ENCODE measurements at regions not wholly inside any gene's neighbourhood (a gene's known extent, or its start where the extent isn't known, plus 50 kb on each side); places are given as distances from the start of the nearest gene placed in this dataset.

- Histone ChIP-seq H3K4me1 (ENCODE audit: insufficient read depth, low read length, poor library complexity, severe bottlenecking) (peaks cover 7% of the 10 kb centered on the region), H3K4me3 (ENCODE audit: low read length, poor library complexity, severe bottlenecking) (no peak overlapping the region), H3K4me2 (ENCODE audit: low read depth, low read length, poor library complexity, severe bottlenecking) (no peak overlapping the region), H3K9me2 (replicated peaks; ENCODE audit: low read depth, low read length) (no peaks in the 10 kb centered on the region), H4K20me1 (ENCODE audit: insufficient read depth, low read length, poor library complexity, severe bottlenecking) (no peaks in the 10 kb centered on the region), H3K9me3 (ENCODE audit: insufficient read depth, low read depth, low read length) (no peaks in the 10 kb centered on the region), H3F3A (ENCODE audit: low read depth) (no peaks in the 10 kb centered on the region), H3K79me2 (ENCODE audit: insufficient read depth, low read length) (no peaks in the 10 kb centered on the region), H3K36me3 (ENCODE audit: insufficient read depth, low read length) (no peaks in the 10 kb centered on the region), H2AFZ (ENCODE audit: low read length) (no peak overlapping the region), H3K27me3 (ENCODE audit: insufficient read depth, low read length, poor library complexity, severe bottlenecking) (no peaks in the 10 kb centered on the region), H3K9ac (ENCODE audit: low read depth, low read length, poor library complexity, severe bottlenecking) (no peak overlapping the region)
- TF ChIP-seq, protein P1, sequence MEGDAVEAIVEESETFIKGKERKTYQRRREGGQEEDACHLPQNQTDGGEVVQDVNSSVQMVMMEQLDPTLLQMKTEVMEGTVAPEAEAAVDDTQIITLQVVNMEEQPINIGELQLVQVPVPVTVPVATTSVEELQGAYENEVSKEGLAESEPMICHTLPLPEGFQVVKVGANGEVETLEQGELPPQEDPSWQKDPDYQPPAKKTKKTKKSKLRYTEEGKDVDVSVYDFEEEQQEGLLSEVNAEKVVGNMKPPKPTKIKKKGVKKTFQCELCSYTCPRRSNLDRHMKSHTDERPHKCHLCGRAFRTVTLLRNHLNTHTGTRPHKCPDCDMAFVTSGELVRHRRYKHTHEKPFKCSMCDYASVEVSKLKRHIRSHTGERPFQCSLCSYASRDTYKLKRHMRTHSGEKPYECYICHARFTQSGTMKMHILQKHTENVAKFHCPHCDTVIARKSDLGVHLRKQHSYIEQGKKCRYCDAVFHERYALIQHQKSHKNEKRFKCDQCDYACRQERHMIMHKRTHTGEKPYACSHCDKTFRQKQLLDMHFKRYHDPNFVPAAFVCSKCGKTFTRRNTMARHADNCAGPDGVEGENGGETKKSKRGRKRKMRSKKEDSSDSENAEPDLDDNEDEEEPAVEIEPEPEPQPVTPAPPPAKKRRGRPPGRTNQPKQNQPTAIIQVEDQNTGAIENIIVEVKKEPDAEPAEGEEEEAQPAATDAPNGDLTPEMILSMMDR (conservative IDR thresholded peaks at IDR 0.05; ENCODE audit: low read length), result no peak
- no peak for TF ChIP-seq EZH2phosphoT487 (IDR thresholded peaks at IDR 0.05; ENCODE audit: borderline replicate concordance)
Measured at GRCh38 chr21:14879458-14879857, 185.3 kb downstream of the NRIP1 start.

DNA sequence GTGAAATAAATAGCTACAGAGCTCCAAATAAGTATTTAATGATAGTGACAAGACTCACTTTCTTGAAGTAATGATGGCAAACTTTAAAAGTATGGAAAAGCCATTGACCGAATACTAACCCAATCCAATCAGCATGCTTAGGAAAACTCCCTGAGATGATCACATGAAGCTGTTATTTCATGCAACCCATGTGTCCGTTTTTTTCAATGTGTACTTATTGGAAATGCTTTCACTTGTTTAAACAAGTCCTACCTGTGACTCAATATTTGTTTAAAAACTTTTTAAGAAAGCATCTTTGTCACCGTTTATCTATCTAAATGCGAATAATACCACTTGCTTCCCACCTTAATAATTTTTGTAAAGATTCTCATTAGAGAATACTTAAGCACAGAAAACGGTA lies 185.8 kb downstream of the NRIP1 start:
- no peaks in the 10 kb centered on the region for H3F3A ChIP-seq (ENCODE audit: low read depth)
- no peak overlapping the region for H2AFZ ChIP-seq (ENCODE audit: low read length)
- no peaks in the 10 kb centered on the region for H3K27me3 ChIP-seq (ENCODE audit: insufficient read depth, low read length, poor library complexity, severe bottlenecking)
- H4K20me1 ChIP-seq (ENCODE audit: insufficient read depth, low read length, poor library complexity, severe bottlenecking), result no peaks in the 10 kb centered on the region
- H3K36me3 ChIP-seq (ENCODE audit: insufficient read depth, low read length), result no peaks in the 10 kb centered on the region
- no peak for TF ChIP-seq EZH2phosphoT487 (IDR thresholded peaks at IDR 0.05; ENCODE audit: borderline replicate concordance)
- TF ChIP-seq, protein P1 (conservative IDR thresholded peaks at IDR 0.05; ENCODE audit: low read length), result no peak
- no peaks in the 10 kb centered on the region for H3K9me3 ChIP-seq (ENCODE audit: insufficient read depth, low read depth, low read length)
- no peak overlapping the region for H3K4me3 ChIP-seq (ENCODE audit: low read length, poor library complexity, severe bottlenecking)
- peaks cover 7% of the 10 kb centered on the region for H3K4me1 ChIP-seq (ENCODE audit: insufficient read depth, low read length, poor library complexity, severe bottlenecking)
- no peak overlapping the region for H3K9ac ChIP-seq (ENCODE audit: low read depth, low read length, poor library complexity, severe bottlenecking)
- H3K9me2 ChIP-seq (replicated peaks; ENCODE audit: low read depth, low read length), result no peaks in the 10 kb centered on the region
- H3K79me2 ChIP-seq (ENCODE audit: insufficient read depth, low read length), result no peaks in the 10 kb centered on the region
- H3K4me2 ChIP-seq (ENCODE audit: low read depth, low read length, poor library complexity, severe bottlenecking), result no peak overlapping the region

GRCh38 chr21:14877581-14878228 lies 187.1 kb downstream of the NRIP1 start:
- TF ChIP-seq, protein P1 (conservative IDR thresholded peaks at IDR 0.05; ENCODE audit: low read length), result no peak
- no peak for TF ChIP-seq EZH2phosphoT487 (IDR thresholded peaks at IDR 0.05; ENCODE audit: borderline replicate concordance)
- H3K9me3 ChIP-seq (ENCODE audit: insufficient read depth, low read depth, low read length), result no peaks in the 10 kb centered on the region
- H3K36me3 ChIP-seq (ENCODE audit: insufficient read depth, low read length), result no peaks in the 10 kb centered on the region
- no peak overlapping the region for H3K9ac ChIP-seq (ENCODE audit: low read depth, low read length, poor library complexity, severe bottlenecking)
- H3K27me3 ChIP-seq (ENCODE audit: insufficient read depth, low read length, poor library complexity, severe bottlenecking), result no peaks in the 10 kb centered on the region
- H3K4me2 ChIP-seq (ENCODE audit: low read depth, low read length, poor library complexity, severe bottlenecking), result no peak overlapping the region
- peaks cover 7% of the 10 kb centered on the region for H3K4me1 ChIP-seq (ENCODE audit: insufficient read depth, low read length, poor library complexity, severe bottlenecking)
- no peak overlapping the region for H3K4me3 ChIP-seq (ENCODE audit: low read length, poor library complexity, severe bottlenecking)
- H3F3A ChIP-seq (ENCODE audit: low read depth), result no peaks in the 10 kb centered on the region
- no peaks in the 10 kb centered on the region for H4K20me1 ChIP-seq (ENCODE audit: insufficient read depth, low read length, poor library complexity, severe bottlenecking)
- no peaks in the 10 kb centered on the region for H3K9me2 ChIP-seq (replicated peaks; ENCODE audit: low read depth, low read length)
- no peaks in the 10 kb centered on the region for H3K79me2 ChIP-seq (ENCODE audit: insufficient read depth, low read length)
- H2AFZ ChIP-seq (ENCODE audit: low read length), result no peak overlapping the region

Data from Loucy (cell line).